HG02981 (cell line): ENCODE measurements at regions not wholly inside any gene's neighbourhood (a gene's known extent, or its start where the extent isn't known, plus 50 kb on each side); places are given as distances from the start of the nearest gene placed in this dataset.
"Not testable (repeated sequence)": the region's sequence is repeated elsewhere in the genome, so short reads cannot be mapped to it uniquely, and the experiment has no call there.

Source experiments
- ATAC-seq: cut with Tn5 transposase; IDR thresholded peaks from one replicate; pipeline ENCODE4 v1.9.1; 2021; ENCODE audit warnings: mild to moderate bottlenecking, moderate library complexity; ENCODE audit not compliant: unreplicated experiment

GRCh38 chr5:118554241-118554640 is 434.1 kb downstream of the DTWD2 start:
- no peak for ATAC-seq

DNA sequence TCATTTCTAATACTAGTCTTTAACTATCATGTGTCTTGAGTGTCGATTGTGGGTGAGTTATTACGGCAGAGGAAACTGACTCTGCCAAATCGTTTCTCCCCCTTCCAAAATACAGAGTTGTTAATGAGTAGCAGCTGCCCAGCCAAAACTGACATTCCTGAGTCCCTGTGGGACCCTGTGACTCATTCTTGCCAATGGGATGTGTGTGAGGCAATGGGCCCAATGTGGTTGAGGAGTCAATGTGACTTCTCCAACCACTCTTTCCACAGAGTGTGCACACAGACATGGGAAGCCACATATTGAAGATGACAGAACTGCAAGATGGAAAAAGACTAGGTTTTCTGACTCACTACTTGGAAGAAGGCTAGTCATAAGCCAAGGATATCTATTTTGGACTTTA is 434.7 kb downstream of the DTWD2 start:
- ATAC-seq, result no peak

- ATAC-seq, result no peak
Observed at GRCh38 chr5:118552731-118553360, 435.5 kb downstream of the DTWD2 start.

GRCh38 chr5:118552146-118552545 is 436.2 kb downstream of the DTWD2 start:
- no peak for ATAC-seq

GRCh38 chr5:118551716-118552115 is 436.6 kb downstream of the DTWD2 start:
- ATAC-seq, result no peak

DNA sequence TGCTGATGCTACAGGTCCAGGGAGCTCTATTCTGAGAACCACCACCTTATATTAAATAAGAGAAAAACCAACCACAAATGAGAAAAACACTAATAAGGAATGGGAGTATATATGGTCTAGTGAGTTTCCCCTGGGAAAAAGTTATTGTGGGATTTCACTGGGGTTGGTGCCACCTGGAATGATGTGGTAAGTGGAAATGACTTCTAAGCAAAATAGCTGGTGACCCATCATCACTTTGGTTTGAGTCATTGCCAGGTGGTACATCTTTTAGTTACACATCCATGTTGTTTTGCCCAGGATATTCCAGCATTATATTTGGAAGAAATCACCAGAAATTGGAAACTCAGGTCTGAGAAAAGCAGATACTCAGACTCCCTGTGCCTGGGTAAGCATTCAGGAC is 437.3 kb downstream of the DTWD2 start:
- no peak for ATAC-seq

DNA sequence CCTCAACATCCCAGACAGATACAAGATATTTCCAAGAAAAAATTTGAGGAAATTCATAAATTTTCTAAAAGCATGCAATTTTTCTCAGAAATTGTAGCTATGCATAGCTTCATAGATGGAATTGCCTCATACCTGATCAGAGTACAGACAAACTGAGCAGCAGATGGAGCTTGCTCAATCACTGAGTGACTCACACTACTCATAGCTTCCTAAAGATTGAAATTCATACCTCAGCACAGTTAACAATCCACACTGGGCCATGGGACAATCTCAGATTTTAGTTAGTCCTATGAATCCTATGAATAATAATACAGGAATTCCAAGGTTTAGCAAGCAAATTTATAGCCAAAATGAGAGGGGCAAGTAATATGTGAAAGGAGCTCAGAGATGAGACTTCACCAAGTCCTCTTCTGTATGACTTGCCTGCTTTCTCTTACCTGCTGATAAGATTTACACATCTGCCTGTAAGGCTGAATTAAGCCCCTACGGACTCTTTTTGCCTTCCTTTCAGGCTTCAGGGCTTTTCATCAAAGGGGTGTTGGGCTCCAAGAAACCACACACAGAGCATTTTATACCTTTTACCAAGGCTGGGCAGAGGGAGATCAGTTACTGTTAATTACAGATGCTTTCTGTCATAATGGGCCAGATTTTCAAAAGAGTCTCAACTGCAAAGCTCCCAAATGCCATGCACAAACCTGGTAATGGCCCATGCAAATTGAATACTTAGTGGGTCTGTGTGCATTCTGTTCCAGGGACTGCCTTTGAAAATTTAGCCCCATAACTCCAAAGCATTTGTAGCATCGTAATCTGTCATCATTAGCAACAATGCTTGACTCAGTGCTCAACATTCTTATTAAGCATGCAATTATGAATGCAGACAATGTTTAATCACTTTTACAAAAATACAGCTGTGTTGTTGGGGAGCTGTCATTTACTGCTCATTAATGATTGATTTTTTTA is 439.3 kb downstream of the DTWD2 start:
- no peak for ATAC-seq

- ATAC-seq, result no peak
Observed at GRCh38 chr5:118545470-118545869, 442.9 kb downstream of the DTWD2 start.

DNA sequence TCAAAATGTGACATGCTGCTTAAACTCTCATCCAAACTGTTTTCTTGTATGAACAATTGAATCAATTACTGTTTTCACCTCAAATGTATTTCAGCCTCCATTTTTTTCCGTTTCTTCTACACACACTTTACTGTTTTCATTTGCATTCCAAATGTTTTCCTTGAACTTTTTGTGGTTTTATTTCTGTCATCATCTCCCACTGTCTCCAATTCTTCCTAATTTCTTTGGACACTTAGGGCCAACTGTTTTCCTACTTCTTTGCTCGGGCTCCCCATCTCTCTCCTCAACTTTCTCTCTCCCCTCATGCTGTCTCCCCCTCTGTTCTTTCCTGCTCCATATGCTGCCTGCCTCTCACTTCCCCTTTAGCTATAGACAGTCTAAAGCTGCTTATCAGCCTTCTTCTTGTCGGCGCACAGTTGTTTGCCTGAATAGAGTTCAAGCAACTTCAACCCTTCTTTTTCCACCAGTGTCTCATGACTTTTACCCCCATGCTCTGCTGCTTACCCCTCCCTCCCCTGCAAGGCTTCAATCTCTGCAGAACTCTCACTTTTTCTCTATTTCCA is 443.4 kb downstream of the DTWD2 start:
- no peak for ATAC-seq

GRCh38 chr5:118533923-118534322 is 454.4 kb downstream of the DTWD2 start:
- no peak for ATAC-seq

- no peak for ATAC-seq
Observed at GRCh38 chr5:118533156-118533555, 455.2 kb downstream of the DTWD2 start.

GRCh38 chr5:118531276-118531675 is 457.1 kb downstream of the DTWD2 start:
- no peak for ATAC-seq

- ATAC-seq, result no peak
Observed at GRCh38 chr5:118529361-118530144, 458.8 kb downstream of the DTWD2 start.

DNA sequence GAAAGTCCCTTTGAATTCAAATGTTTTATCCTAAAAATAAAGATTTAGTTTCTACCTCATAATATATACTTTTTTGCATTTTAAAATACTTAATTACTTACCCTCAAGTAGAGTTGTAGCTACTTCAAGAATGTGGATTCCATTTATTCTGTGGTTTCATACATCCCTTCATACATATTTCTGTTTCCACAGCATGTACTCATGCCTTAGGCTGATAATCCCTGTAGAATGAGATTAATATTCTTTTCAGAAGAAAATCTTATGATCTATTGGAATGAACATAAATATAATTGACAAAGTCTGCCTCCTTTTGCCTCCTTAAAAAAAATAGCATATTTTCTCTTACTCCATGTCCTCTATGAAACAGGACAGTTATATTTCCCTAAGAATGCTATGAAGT is 465.7 kb downstream of the DTWD2 start:
- ATAC-seq, result no peak

- no peak for ATAC-seq
Observed at GRCh38 chr5:118520771-118521415, 467.5 kb downstream of the DTWD2 start.

- ATAC-seq, result no peak
Observed at GRCh38 chr5:118519466-118519865, 468.9 kb downstream of the DTWD2 start.

- no peak for ATAC-seq
Observed at GRCh38 chr5:118518720-118519119, 469.6 kb downstream of the DTWD2 start.

DNA sequence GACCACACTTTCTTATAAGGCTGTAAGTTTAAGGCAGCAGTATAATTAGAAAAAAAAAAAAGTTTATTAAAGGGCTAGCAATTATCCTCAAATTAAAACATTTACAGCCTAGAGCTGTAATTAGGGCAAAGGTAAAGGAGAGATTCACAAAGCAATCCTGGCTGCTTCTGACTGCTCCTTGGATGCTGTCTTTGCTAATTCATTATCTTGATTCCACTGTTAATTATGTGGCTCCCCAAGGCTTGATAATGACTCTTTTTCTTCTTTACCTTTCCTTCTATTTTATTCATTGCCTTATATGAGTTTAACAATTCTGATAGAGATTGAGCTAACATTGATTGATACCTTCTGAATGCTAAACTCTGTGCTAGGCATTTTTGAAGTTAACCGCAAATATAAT is 476.5 kb downstream of the DTWD2 start:
- ATAC-seq, result no peak

DNA sequence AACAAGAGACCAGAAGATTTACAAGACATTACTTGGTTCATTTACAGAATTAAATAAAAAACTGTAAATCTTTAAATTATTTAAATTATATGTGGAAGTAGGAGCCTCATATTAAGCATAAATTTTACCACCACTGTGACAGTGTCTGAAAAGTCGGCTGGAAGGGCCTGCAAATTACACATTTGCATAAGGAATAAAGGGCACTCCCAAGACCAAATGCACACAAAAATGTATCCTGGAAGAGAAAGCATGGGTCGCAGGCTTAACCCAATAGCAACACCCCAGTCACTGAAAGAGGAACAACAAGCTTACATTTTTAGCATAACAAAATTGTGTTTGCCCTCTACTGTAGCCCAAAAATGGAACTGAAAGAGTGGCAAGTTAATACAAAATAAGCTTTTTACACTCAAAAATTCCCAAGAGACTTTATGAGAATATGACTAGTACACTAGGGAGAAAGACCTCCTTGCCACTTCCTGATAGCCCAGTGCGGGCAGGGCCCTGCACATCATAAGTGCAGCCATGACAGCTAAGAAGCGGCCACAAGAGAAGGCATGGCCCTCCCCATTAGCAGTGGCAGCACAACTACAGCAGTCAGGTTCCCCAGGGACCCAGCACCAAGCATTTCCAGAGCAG is 482.0 kb downstream of the DTWD2 start:
- peak; percentile 89 for ATAC-seq

DNA sequence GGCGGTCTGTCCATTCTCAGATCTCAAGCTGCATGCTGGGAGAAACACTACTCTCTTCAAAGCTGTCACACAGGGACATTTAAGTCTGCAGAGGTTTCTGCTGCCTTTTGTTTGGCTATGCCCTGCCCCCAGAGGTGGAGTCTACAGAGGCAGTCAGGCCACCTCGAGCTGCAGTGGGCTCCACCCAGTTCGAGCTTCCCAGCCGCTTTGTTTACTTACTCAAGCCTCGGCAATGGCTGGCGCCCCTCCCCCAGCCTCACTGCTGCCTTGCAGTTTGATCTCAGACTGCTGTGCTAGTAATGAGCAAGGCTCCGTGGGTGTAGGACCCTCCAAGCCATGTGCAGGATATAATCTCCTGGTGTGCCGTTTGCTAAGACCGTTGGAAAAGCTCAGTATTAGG is 486.1 kb downstream of the DTWD2 start:
- ATAC-seq, result not testable (repeated sequence)
